Mesothelial cell of epicardium (in vitro differentiated cells): ENCODE measurements at regions not wholly inside any gene's neighbourhood (a gene's known extent, or its start where the extent isn't known, plus 50 kb on each side); places are given as distances from the start of the nearest gene placed in this dataset.

Experiments used
- DNase-seq, 2 experiments: peaks; one replicate each; pipeline ENCODE4 v3.0.0; 2021; ENCODE audit warnings: low spot score in 2 of 2; ENCODE audit not compliant: unreplicated experiment in 2 of 2
- H3K27ac Mint-ChIP-seq: 2 replicates; pipeline ENCODE4 v1.8.0; 2021; ENCODE audit warnings: mixed read lengths
- H3K27me3 Mint-ChIP-seq: 2 replicates; pipeline ENCODE4 v1.8.0; 2021; ENCODE audit warnings: low read depth, mixed read lengths
- H3K36me3 Mint-ChIP-seq: 2 replicates; pipeline ENCODE4 v1.8.0; 2021; ENCODE audit warnings: mixed read lengths
- H3K4me1 Mint-ChIP-seq: 2 replicates; pipeline ENCODE4 v1.8.0; 2021; ENCODE audit warnings: mixed read lengths
- H3K4me3 Mint-ChIP-seq: 2 replicates; pipeline ENCODE4 v1.8.0; 2021; ENCODE audit warnings: mild to moderate bottlenecking, moderate library complexity, mixed read lengths
- H3K9me3 Mint-ChIP-seq: 2 replicates; pipeline ENCODE4 v1.8.0; 2021; ENCODE audit warnings: mixed read lengths
- TF ChIP-seq, protein P1 (sequence below): fragments of 200-600 bp; sonication (generic); IDR thresholded peaks from one replicate; pipeline ENCODE4 v1.5.0; 2021; ENCODE audit warnings: antibody characterized with exemption; ENCODE audit not compliant: unreplicated experiment

GRCh38 chr11:28545536-28545935, 437.3 kb downstream of the METTL15 start:
- Mint-ChIP-seq H3K4me1 (peaks cover 3% of the 10 kb centered on the region), H3K27ac (no peak overlapping the region), H3K4me3 (no peak overlapping the region), H3K9me3 (peaks cover 6% of the 10 kb centered on the region), H3K36me3 (no peaks in the 10 kb centered on the region), H3K27me3 (no peaks in the 10 kb centered on the region)
- TF ChIP-seq, protein P1, sequence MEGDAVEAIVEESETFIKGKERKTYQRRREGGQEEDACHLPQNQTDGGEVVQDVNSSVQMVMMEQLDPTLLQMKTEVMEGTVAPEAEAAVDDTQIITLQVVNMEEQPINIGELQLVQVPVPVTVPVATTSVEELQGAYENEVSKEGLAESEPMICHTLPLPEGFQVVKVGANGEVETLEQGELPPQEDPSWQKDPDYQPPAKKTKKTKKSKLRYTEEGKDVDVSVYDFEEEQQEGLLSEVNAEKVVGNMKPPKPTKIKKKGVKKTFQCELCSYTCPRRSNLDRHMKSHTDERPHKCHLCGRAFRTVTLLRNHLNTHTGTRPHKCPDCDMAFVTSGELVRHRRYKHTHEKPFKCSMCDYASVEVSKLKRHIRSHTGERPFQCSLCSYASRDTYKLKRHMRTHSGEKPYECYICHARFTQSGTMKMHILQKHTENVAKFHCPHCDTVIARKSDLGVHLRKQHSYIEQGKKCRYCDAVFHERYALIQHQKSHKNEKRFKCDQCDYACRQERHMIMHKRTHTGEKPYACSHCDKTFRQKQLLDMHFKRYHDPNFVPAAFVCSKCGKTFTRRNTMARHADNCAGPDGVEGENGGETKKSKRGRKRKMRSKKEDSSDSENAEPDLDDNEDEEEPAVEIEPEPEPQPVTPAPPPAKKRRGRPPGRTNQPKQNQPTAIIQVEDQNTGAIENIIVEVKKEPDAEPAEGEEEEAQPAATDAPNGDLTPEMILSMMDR, result no peak
- no peak for DNase-seq

DNA sequence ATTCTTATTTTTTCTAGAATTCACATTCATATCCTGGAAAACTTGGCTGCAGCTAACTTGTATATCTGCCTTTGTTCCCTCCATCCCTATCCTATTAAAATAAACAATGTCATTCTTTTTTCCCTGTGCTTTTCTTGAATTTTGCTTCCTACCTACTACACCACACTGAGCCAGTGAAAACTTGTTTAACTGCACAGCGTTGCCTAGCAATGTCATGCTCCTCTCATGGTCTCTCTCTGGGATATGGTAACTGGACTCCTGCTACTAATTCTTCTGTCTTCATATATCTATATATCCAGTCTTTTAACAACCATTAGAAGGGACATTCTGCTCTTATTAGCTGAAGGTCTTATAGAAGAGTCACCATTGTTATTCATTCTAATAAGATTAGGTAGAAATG, 434.4 kb downstream of the METTL15 start:
- H3K27ac Mint-ChIP-seq, result no peak overlapping the region
- no peak overlapping the region for H3K4me3 Mint-ChIP-seq
- no peaks in the 10 kb centered on the region for H3K36me3 Mint-ChIP-seq
- H3K27me3 Mint-ChIP-seq, result no peaks in the 10 kb centered on the region
- peaks cover 3% of the 10 kb centered on the region for H3K4me1 Mint-ChIP-seq
- peaks cover 3% of the 10 kb centered on the region for H3K9me3 Mint-ChIP-seq
- no peak for DNase-seq
- TF ChIP-seq, protein P1, result no peak

DNA sequence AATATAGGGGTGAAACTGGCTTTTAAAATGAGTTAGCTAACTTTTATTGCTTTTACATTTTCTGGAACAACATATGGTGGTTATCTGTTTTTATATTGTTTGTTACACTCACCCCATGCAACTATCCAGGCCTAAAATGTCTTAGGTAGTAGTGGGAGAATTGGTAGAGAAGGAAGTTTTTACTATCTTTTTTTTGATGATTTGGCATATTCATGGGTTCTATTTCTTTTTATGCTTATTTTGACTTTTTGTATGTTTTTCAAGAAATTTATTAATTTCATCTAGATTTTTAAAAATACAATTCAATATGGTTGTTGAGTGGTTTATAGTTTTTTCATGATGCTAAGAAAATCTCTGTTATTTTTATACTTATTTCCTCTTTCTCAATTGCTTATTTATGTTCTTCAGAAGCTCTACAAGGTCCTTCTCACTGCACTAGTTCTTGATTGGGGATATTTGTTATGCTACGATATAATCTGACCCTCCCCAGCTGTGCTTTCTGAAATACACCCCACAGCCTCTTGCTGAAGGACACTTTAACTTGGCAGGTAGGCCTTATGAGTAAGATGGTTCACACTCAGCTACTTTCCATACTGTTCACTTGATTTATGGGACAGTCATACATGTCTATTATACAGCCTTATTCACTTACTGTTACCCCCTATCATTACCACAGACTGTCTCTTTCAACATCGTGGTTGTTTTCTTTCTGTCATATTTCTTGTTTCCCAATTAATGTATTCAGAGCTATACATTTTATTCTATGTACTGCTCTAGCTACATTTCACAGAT, 431.2 kb downstream of the METTL15 start:
- H3K27ac Mint-ChIP-seq, result no peak overlapping the region
- no peak overlapping the region for H3K4me3 Mint-ChIP-seq
- TF ChIP-seq, protein P1, result no peak

GRCh38 chr11:28537822-28538221, 429.6 kb downstream of the METTL15 start:
- no peak for DNase-seq
- H3K27ac Mint-ChIP-seq, result no peak overlapping the region
- H3K36me3 Mint-ChIP-seq, result no peaks in the 10 kb centered on the region
- H3K4me3 Mint-ChIP-seq, result no peak overlapping the region
- peaks cover 5% of the 10 kb centered on the region for H3K4me1 Mint-ChIP-seq
- TF ChIP-seq, protein P1, result no peak
- no peaks in the 10 kb centered on the region for H3K27me3 Mint-ChIP-seq
- H3K9me3 Mint-ChIP-seq, result peaks cover 8% of the 10 kb centered on the region

More for the DNA sequence above, 431.2 kb downstream of the METTL15 start:
- Mint-ChIP-seq H3K4me1 (peaks cover 5% of the 10 kb centered on the region), H3K9me3 (peaks cover 8% of the 10 kb centered on the region), H3K27me3 (no peaks in the 10 kb centered on the region), H3K36me3 (no peaks in the 10 kb centered on the region)
- DNase-seq, result no peak

DNA sequence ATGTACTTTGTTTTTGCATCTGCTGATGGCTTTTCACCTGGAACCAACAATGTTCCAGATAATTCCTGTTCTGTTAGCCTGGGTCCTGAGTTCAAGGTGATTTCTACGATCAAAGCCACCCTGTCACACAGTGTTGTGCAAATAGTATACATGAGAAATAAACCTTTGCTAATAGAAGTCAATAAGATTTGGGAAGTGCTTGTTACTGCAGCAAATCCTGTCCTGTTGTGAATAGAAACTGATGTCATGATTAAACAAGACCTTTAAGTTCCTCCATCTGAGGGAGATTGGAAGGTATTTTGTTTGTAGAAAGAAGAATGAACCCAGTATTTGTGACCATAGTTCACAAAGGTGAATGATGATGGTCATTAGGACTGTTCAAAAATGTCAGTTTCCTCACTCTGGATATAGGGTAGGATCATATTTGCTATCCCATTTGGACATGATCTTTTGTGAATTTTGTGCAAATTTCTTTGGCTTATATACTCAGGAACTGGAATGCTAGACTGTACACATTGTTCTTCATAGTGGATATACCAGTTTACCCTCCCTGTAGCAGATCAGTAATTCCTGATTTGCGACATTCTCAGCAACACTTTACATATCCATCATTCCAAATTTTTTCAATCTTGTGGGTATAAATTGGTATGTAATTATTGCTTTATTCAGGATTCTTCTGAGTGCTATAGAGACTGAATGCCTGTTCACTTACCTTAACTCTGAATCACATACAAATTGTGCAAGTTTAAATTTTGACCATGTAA, 428.5 kb downstream of the METTL15 start:
- TF ChIP-seq, protein P1, result no peak

More for the DNA sequence above, 428.5 kb downstream of the METTL15 start:
- H3K27ac Mint-ChIP-seq, result no peak overlapping the region
- DNase-seq, result no peak
- H3K4me3 Mint-ChIP-seq, result no peak overlapping the region
- no peaks in the 10 kb centered on the region for H3K36me3 Mint-ChIP-seq
- H3K9me3 Mint-ChIP-seq, result peaks cover 8% of the 10 kb centered on the region
- H3K27me3 Mint-ChIP-seq, result no peaks in the 10 kb centered on the region
- peaks cover 1% of the 10 kb centered on the region for H3K4me1 Mint-ChIP-seq
